ENCODE measurements at regions not wholly inside any gene's neighbourhood (a gene's known extent, or its start where the extent isn't known, plus 50 kb on each side); places are given as distances from the start of the nearest gene placed in this dataset.

- TF ChIP-seq ATF3 (IDR thresholded peaks at IDR 0.05) (no peak), YY1 (IDR thresholded peaks at IDR 0.05; ENCODE audit: extremely low read depth, insufficient replicate concordance, low read depth, low read length) (no peak)
These were observed 615.0 kb downstream of the C6orf118 start (continued) for GRCh38 chr6:164694386-164694785.

- H4K20me1 ChIP-seq (ENCODE audit: insufficient read depth) = no peaks in the 10 kb centered on the region
- RAD21 ChIA-PET (ENCODE audit: low non-redundant PET in 1 of 2, low total read pairs in 2 of 2, uncharacterized antibody in 2 of 2, unreplicated experiment in 2 of 2) = no interaction called here
- no peaks in the 10 kb centered on the region for H3K4me1 ChIP-seq (ENCODE audit: control insufficient read depth in 1 of 2, insufficient read depth in 2 of 2, low read length in 2 of 2)
- no peaks in the 10 kb centered on the region for H3K27me3 ChIP-seq (ENCODE audit: insufficient read depth, low read length)
- no peaks in the 10 kb centered on the region for H3K79me2 ChIP-seq (ENCODE audit: insufficient read depth, low read length)
- CTCF ChIA-PET = no interaction called here
- peaks cover 5 to 30% of the 10 kb centered on the region in 2 experiments; a peak in 2 of 4 replicates for H3K9me3 ChIP-seq (ENCODE audit: control insufficient read depth in 1 of 2, insufficient read depth in 1 of 2, low read depth in 1 of 2, low read length in 2 of 2)
- H3K4me2 ChIP-seq (ENCODE audit: low read length) = no peak overlapping the region
- no peaks in the 10 kb centered on the region for H3K9me2 ChIP-seq (ENCODE audit: insufficient read depth)
- intact Hi-C loops (cut with micrococcal nuclease) = no loop called here
- no peak overlapping the region for H2AFZ ChIP-seq (ENCODE audit: low read depth, low read length, poor library complexity, severe bottlenecking)
- DNase-seq (ENCODE audit: low read depth, low spot score) (no peak), ATAC-seq (no peak)
- POLR2A ChIA-PET = no interaction called here
- H3K4me3 ChIP-seq (replicated peaks in 1 of 2; ENCODE audit: low read depth in 1 of 2, low read length in 2 of 2) = no peak overlapping the region
- H3K36me3 ChIP-seq (ENCODE audit: control insufficient read depth in 1 of 2, insufficient read depth in 2 of 2, low read length in 2 of 2) = no peaks in the 10 kb centered on the region
- TF ChIP-seq EZH2phosphoT487 (IDR thresholded peaks at IDR 0.05; ENCODE audit: borderline replicate concordance) = no peak
- TF ChIP-seq ELF1 (IDR thresholded peaks at IDR 0.05; ENCODE audit: borderline replicate concordance, low read depth) = no peak
- no peak for TF ChIP-seq REST (IDR thresholded peaks at IDR 0.05; ENCODE audit: low read depth)
- TF ChIP-seq YY1 (IDR thresholded peaks at IDR 0.05; ENCODE audit: extremely low read depth, insufficient replicate concordance, low read depth, low read length) = no peak
- TF ChIP-seq MAX (IDR thresholded peaks at IDR 0.05) = no peak
- TF ChIP-seq EGR1 (IDR thresholded peaks at IDR 0.05; ENCODE audit: low read depth) = no peak
- no peak for TF ChIP-seq SIN3A (IDR thresholded peaks at IDR 0.05; ENCODE audit: low read depth)
- no peak for TF ChIP-seq CEBPB (IDR thresholded peaks at IDR 0.05; ENCODE audit: low read depth)
- TF ChIP-seq SP1 (IDR thresholded peaks at IDR 0.05; ENCODE audit: low read depth) = no peak
- no peak for TF ChIP-seq RAD21 (IDR thresholded peaks at IDR 0.05; ENCODE audit: low read depth)
- TF ChIP-seq ZFX (IDR thresholded peaks at IDR 0.05) = no peak
- no peak overlapping the region for H3K9ac ChIP-seq (ENCODE audit: low read length)
- no TSS peak for BruUV-seq (replicated peaks)
- no peak overlapping the region for H3K27ac ChIP-seq (ENCODE audit: low read depth, low read length)
These were observed 615.5 kb downstream of the C6orf118 start for GRCh38 chr6:164693944-164694343.
